Osteoblast (primary cell): ENCODE measurements at regions not wholly inside any gene's neighbourhood (a gene's known extent, or its start where the extent isn't known, plus 50 kb on each side); places are given as distances from the start of the nearest gene placed in this dataset.

Experiments
- DNase-seq: peaks from one replicate; pipeline ENCODE4 v3.0.0; 2011; ENCODE audit warnings: low spot score, mixed read lengths; ENCODE audit not compliant: insufficient read length; ENCODE audit errors: missing footprints
- H2AFZ ChIP-seq: 2 replicates; pipeline ENCODE4 v1.6.0; 2011; ENCODE audit warnings: mild to moderate bottlenecking, low read length
- H3K27ac ChIP-seq: 2 replicates; pipeline ENCODE4 v1.5.1; 2011; ENCODE audit warnings: mild to moderate bottlenecking, low read depth, low read length, moderate library complexity
- H3K27me3 ChIP-seq: 2 replicates; pipeline ENCODE4 v1.6.0; 2012; ENCODE audit warnings: mild to moderate bottlenecking, control low read depth, inconsistent platforms, low read length, moderate library complexity; ENCODE audit not compliant: insufficient read depth
- H3K36me3 ChIP-seq: 2 replicates; pipeline ENCODE4 v1.5.1; 2011; ENCODE audit warnings: mild to moderate bottlenecking, low read length, control low read depth, moderate library complexity; ENCODE audit not compliant: insufficient read depth
- H3K4me1 ChIP-seq: 2 replicates; pipeline ENCODE4 v1.5.1; 2011; ENCODE audit warnings: mild to moderate bottlenecking, low read length, control low read depth, moderate library complexity; ENCODE audit not compliant: insufficient read depth
- H3K4me2 ChIP-seq: 2 replicates; pipeline ENCODE4 v1.6.0; 2011; ENCODE audit warnings: mild to moderate bottlenecking, low read length; ENCODE audit not compliant: insufficient read depth
- H3K4me3 ChIP-seq: fragments of 200-600 bp; sonication (generic); 3 replicates; pipeline ENCODE4 v1.5.1; 2012; ENCODE audit warnings: mild to moderate bottlenecking, low read length, inconsistent platforms; ENCODE audit not compliant: insufficient read depth
- H3K79me2 ChIP-seq: 2 replicates; pipeline ENCODE4 v1.6.0; 2012; ENCODE audit warnings: mild to moderate bottlenecking, low read length, control low read depth, inconsistent platforms; ENCODE audit not compliant: insufficient read depth
- H3K9me3 ChIP-seq: 2 replicates; pipeline ENCODE4 v1.5.1; 2011; ENCODE audit warnings: low read depth, low read length, control low read depth
- H4K20me1 ChIP-seq: 2 replicates; pipeline ENCODE4 v1.6.0; 2012; ENCODE audit warnings: mild to moderate bottlenecking, low read length, control low read depth; ENCODE audit not compliant: insufficient read depth
- CTCF ChIP-seq: IDR thresholded peaks from 2 replicates; pipeline ENCODE4 v1.5.1; 2011; ENCODE audit warnings: mild to moderate bottlenecking, low read depth, low read length, moderate library complexity; ENCODE audit errors: extremely low read depth

- H3K4me1 ChIP-seq: no peaks in the 10 kb centered on the region
- no peaks in the 10 kb centered on the region for H4K20me1 ChIP-seq
- no peak for TF ChIP-seq CTCF
- H3K4me3 ChIP-seq: no peak overlapping the region
- no peaks in the 10 kb centered on the region for H3K27me3 ChIP-seq
- H3K36me3 ChIP-seq: no peaks in the 10 kb centered on the region
- no peaks in the 10 kb centered on the region for H3K9me3 ChIP-seq
- no peaks in the 10 kb centered on the region for H3K79me2 ChIP-seq
- DNase-seq: no peak
- H2AFZ ChIP-seq: no peak overlapping the region
- no peak overlapping the region for H3K27ac ChIP-seq
- H3K4me2 ChIP-seq: no peak overlapping the region
Measured at GRCh38 chr6:81138236-81138635, 614.2 kb downstream of the TENT5A start.

DNA sequence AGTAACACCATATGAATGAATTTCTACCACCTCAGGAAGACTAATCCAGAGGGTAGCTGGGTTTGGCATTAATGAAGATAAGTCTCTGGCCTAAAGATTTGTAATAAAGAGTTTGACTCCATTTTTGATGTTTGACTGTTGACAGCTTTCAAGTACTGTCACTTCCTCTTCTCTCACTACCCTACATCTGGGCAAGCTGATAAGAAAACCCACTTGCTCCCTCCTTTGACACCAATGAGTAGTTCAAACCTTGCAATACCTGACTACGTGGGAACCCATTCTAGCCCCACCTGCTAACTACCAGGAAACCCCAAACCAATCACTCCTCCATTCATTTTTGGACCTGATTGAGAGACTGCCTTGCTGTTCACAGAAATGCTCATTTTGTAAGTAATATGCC lies 621.5 kb downstream of the TENT5A start:
- Histone ChIP-seq H2AFZ (no peak overlapping the region), H3K4me3 (no peak overlapping the region), H3K9me3 (no peaks in the 10 kb centered on the region), H3K4me1 (no peaks in the 10 kb centered on the region), H3K79me2 (no peaks in the 10 kb centered on the region), H4K20me1 (no peaks in the 10 kb centered on the region), H3K4me2 (no peak overlapping the region), H3K27ac (no peak overlapping the region), H3K36me3 (no peaks in the 10 kb centered on the region), H3K27me3 (no peaks in the 10 kb centered on the region)
- no peak for DNase-seq
- TF ChIP-seq CTCF: no peak

DNA sequence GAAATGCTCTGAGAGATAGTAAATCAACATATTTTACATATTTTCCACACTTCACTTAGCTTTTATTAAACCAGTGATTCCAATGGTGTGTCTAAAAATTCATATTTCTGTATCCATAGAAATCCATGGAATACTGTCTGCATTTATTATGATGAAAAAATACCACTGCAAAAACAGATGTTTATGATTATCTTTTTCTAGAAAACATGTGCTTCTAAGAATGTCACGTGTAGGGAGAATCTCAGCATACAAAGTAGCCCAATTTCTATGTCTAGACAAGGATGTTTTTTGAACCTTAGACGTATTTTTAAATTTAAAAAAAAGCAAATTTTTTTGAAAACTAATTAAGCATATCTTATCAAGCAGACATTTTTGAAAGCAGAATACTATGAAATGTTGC lies 622.4 kb downstream of the TENT5A start:
- H4K20me1 ChIP-seq: no peaks in the 10 kb centered on the region
- no peak overlapping the region for H3K4me2 ChIP-seq
- no peak for TF ChIP-seq CTCF
- no peak for DNase-seq
- no peak overlapping the region for H3K4me3 ChIP-seq
- no peaks in the 10 kb centered on the region for H3K4me1 ChIP-seq
- H3K27me3 ChIP-seq: no peaks in the 10 kb centered on the region
- H3K36me3 ChIP-seq: no peaks in the 10 kb centered on the region
- H3K79me2 ChIP-seq: no peaks in the 10 kb centered on the region
- no peak overlapping the region for H2AFZ ChIP-seq
- H3K9me3 ChIP-seq: no peaks in the 10 kb centered on the region
- H3K27ac ChIP-seq: no peak overlapping the region

DNA sequence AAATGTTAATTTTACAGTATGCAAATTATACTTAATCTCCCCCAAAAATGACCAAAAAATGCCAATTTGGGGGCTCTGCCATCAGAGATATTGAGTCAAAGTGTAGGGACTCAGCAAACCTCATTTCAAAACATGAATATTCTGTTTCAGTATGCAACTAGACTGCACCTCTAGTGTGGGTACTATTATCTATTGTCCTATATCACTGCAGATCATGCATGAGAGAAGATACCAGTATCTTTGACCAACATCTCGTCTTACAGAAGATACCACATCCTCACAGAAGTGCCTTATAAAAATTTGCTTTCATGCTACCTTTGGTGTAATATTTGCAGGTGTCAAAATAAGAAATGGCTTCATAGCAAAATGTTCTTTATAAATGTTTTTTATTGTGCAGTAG lies 623.8 kb downstream of the TENT5A start:
- Histone ChIP-seq H3K27me3 (no peaks in the 10 kb centered on the region), H3K4me3 (no peak overlapping the region), H3K4me2 (no peak overlapping the region), H3K79me2 (no peaks in the 10 kb centered on the region), H3K27ac (no peak overlapping the region), H3K9me3 (no peaks in the 10 kb centered on the region), H2AFZ (no peak overlapping the region), H4K20me1 (no peaks in the 10 kb centered on the region), H3K36me3 (no peaks in the 10 kb centered on the region), H3K4me1 (no peaks in the 10 kb centered on the region)
- DNase-seq: no peak
- no peak for TF ChIP-seq CTCF
